ENCODE measurements at regions not wholly inside any gene's neighbourhood (a gene's known extent, or its start where the extent isn't known, plus 50 kb on each side); places are given as distances from the start of the nearest gene placed in this dataset.

GRCh38 chr9:96062854-96063253 is 187.4 kb downstream of the ERCC6L2 start:
- TF ChIP-seq, protein P1, sequence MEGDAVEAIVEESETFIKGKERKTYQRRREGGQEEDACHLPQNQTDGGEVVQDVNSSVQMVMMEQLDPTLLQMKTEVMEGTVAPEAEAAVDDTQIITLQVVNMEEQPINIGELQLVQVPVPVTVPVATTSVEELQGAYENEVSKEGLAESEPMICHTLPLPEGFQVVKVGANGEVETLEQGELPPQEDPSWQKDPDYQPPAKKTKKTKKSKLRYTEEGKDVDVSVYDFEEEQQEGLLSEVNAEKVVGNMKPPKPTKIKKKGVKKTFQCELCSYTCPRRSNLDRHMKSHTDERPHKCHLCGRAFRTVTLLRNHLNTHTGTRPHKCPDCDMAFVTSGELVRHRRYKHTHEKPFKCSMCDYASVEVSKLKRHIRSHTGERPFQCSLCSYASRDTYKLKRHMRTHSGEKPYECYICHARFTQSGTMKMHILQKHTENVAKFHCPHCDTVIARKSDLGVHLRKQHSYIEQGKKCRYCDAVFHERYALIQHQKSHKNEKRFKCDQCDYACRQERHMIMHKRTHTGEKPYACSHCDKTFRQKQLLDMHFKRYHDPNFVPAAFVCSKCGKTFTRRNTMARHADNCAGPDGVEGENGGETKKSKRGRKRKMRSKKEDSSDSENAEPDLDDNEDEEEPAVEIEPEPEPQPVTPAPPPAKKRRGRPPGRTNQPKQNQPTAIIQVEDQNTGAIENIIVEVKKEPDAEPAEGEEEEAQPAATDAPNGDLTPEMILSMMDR (IDR thresholded peaks at IDR 0.05; ENCODE audit: borderline replicate concordance, extremely low read depth, low read length, poor library complexity, severe bottlenecking), result no peak
- no peak for TF ChIP-seq EZH2 (IDR thresholded peaks at IDR 0.05; ENCODE audit: borderline replicate concordance, low read depth, low read length, severe bottlenecking)

Data from DND-41 (cell line).